ENCODE measurements at regions not wholly inside any gene's neighbourhood (a gene's known extent, or its start where the extent isn't known, plus 50 kb on each side); places are given as distances from the start of the nearest gene placed in this dataset.
"Not testable (repeated sequence)": the region's sequence is repeated elsewhere in the genome, so short reads cannot be mapped to it uniquely, and the experiment has no call there.

DNA sequence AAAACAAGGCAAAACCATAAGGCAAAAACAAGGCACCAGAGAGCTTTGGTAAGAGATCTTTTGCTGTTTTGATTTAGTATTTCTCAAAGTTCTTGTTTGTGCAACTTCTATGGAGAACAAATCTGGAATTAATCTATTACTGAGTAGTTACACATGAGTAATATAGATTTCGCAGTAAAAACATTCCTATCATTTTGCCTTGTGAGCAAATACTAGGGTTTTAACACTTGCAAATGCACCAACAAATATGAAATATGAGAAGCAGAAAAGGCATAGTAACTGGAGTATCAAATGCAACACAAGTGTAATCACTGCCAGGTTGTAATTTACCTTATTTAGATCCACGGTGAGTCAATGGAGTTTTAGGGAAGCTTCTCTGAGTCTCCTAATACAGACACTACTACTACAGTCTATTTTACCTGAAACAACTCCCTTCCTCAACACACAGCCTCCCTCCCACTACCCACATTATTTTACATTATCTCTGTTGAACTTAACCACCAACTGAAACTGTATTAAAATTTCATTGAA lies 324.1 kb downstream of the FLRT2 start (continued):
- TF ChIP-seq, protein P1, sequence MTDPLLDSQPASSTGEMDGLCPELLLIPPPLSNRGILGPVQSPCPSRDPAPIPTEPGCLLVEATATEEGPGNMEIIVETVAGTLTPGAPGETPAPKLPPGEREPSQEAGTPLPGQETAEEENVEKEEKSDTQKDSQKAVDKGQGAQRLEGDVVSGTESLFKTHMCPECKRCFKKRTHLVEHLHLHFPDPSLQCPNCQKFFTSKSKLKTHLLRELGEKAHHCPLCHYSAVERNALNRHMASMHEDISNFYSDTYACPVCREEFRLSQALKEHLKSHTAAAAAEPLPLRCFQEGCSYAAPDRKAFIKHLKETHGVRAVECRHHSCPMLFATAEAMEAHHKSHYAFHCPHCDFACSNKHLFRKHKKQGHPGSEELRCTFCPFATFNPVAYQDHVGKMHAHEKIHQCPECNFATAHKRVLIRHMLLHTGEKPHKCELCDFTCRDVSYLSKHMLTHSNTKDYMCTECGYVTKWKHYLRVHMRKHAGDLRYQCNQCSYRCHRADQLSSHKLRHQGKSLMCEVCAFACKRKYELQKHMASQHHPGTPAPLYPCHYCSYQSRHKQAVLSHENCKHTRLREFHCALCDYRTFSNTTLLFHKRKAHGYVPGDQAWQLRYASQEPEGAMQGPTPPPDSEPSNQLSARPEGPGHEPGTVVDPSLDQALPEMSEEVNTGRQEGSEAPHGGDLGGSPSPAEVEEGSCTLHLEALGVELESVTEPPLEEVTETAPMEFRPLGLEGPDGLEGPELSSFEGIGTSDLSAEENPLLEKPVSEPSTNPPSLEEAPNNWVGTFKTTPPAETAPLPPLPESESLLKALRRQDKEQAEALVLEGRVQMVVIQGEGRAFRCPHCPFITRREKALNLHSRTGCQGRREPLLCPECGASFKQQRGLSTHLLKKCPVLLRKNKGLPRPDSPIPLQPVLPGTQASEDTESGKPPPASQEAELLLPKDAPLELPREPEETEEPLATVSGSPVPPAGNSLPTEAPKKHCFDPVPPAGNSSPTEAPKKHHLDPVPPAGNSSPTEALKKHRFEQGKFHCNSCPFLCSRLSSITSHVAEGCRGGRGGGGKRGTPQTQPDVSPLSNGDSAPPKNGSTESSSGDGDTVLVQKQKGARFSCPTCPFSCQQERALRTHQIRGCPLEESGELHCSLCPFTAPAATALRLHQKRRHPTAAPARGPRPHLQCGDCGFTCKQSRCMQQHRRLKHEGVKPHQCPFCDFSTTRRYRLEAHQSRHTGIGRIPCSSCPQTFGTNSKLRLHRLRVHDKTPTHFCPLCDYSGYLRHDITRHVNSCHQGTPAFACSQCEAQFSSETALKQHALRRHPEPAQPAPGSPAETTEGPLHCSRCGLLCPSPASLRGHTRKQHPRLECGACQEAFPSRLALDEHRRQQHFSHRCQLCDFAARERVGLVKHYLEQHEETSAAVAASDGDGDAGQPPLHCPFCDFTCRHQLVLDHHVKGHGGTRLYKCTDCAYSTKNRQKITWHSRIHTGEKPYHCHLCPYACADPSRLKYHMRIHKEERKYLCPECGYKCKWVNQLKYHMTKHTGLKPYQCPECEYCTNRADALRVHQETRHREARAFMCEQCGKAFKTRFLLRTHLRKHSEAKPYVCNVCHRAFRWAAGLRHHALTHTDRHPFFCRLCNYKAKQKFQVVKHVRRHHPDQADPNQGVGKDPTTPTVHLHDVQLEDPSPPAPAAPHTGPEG (CRISPR knock-in tag; IDR thresholded peaks at IDR 0.05), result no peak
- TF ChIP-seq SP4 (CRISPR knock-in tag; IDR thresholded peaks at IDR 0.05), result no peak
- no peak for TF ChIP-seq ZNF256 (CRISPR knock-in tag; conservative IDR thresholded peaks at IDR 0.05)
- TF ChIP-seq ZSCAN12 (CRISPR knock-in tag; IDR thresholded peaks at IDR 0.05), result no peak
- no peak for TF ChIP-seq ZNF556 (CRISPR knock-in tag; IDR thresholded peaks at IDR 0.05; ENCODE audit: borderline replicate concordance)
- TF ChIP-seq SMAD1 (CRISPR knock-in tag; IDR thresholded peaks at IDR 0.05; ENCODE audit: borderline replicate concordance, low read depth), result no peak

DNA sequence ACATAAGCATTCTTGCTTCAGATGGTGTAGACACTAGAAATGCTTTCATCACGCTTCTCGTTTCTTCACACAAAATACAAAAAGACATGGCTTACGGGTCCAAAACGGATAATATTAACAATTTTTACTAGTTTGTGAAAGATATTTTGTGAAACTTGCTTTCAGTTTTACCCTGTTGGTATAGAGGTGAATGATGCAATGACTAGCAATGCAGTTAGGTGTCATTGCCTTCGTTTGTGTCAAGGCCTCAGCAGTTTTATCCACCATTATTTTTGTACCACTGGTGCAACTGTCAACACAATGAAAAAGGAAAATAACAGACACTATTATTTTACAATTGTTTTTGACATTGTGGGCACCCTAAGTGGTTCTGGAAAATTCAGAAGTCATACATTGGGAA lies 323.0 kb downstream of the FLRT2 start:
- Histone ChIP-seq H3K9me3 (ENCODE audit: low read length) (peaks cover 62% of the 10 kb centered on the region), H3K4me3 (replicated peaks in 1 of 3; ENCODE audit: insufficient read depth in 1 of 3, low read depth in 2 of 3, low read length in 3 of 3) (no peak overlapping the region), H3K27me3 (ENCODE audit: control insufficient read depth in 1 of 2, insufficient read depth in 2 of 2, low read length in 2 of 2) (no peaks in the 10 kb centered on the region), H4K20me1 (ENCODE audit: insufficient read depth, low read length) (no peaks in the 10 kb centered on the region), H3K36me3 (replicated peaks in 1 of 2; ENCODE audit: control insufficient read depth in 1 of 2, insufficient read depth in 2 of 2, low read length in 2 of 2) (no peaks in the 10 kb centered on the region), H2AFZ (ENCODE audit: low read length) (no peak overlapping the region), H3K4me1 (ENCODE audit: insufficient read depth, low read length) (no peaks in the 10 kb centered on the region), H3K9ac (ENCODE audit: insufficient read depth, low read depth, low read length) (no peak overlapping the region), H3K4me2 (ENCODE audit: low read depth, low read length) (no peak overlapping the region), H3K27ac (ENCODE audit: extremely low read length, insufficient read depth, low read length) (no peak overlapping the region), H3K79me2 (ENCODE audit: insufficient read depth, low read length) (no peaks in the 10 kb centered on the region)
- intact Hi-C loops (cut with micrococcal nuclease; ENCODE audit: unreplicated experiment) (no loop called here), in situ Hi-C loops (cut with HindIII; ENCODE audit: extremely low pct_ligation_motif_present, low pct_unique_long_range_greater_than_20kb) (no loop called here)
- TF ChIP-seq CC2D1A (CRISPR knock-in tag; IDR thresholded peaks at IDR 0.05), result no peak
- TF ChIP-seq CEBPB (IDR thresholded peaks at IDR 0.05; ENCODE audit: borderline replicate concordance, low read depth, low read length), result 0 out of 2 replicates have a peak, but pooled peaks have one; percentile 29
- TF ChIP-seq, protein P2, sequence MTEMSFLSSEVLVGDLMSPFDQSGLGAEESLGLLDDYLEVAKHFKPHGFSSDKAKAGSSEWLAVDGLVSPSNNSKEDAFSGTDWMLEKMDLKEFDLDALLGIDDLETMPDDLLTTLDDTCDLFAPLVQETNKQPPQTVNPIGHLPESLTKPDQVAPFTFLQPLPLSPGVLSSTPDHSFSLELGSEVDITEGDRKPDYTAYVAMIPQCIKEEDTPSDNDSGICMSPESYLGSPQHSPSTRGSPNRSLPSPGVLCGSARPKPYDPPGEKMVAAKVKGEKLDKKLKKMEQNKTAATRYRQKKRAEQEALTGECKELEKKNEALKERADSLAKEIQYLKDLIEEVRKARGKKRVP (CRISPR knock-in tag; IDR thresholded peaks at IDR 0.05), result peak in 1 of 2 experiments; percentile 11; a peak in 1 of 4 replicates
- TF ChIP-seq, protein P3, sequence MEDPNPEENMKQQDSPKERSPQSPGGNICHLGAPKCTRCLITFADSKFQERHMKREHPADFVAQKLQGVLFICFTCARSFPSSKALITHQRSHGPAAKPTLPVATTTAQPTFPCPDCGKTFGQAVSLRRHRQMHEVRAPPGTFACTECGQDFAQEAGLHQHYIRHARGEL (CRISPR knock-in tag; IDR thresholded peaks at IDR 0.05), result no peak
- ChIA-PET POLR2A (no interaction called here), CTCF (ENCODE audit: low intra/inter-chr PET ratio, low total read pairs) (no interaction called here)
- ATAC-seq, result no peak
- BruUV-seq (replicated peaks), result no TSS peak
- no peak for FAIRE-seq
- 3% methylated on average over 5 of the region's 5 CpGs for WGBS (ENCODE audit: low lambda C conversion rate)
- no peak for DNase-seq (ENCODE audit: low spot score)

DNA sequence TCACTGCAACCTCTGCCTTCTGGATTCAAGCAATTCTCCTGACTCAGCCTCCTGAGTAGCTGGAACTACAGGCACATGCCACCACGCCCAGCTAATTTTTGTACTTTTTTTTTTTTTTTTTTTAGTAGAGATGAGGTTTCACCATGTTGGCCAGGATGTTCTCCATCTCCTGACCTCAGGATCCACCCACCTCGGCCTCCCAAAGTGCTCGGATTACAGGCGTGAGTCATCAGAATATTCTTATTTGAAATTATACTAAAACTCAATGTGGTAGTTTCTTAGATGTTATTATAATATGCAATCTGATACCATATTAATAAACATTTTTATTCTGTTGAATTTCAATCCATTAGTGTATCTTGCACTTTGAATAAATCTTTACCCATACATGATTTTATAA lies 322.2 kb downstream of the FLRT2 start:
- H3K4me2 ChIP-seq (ENCODE audit: low read depth, low read length); H3K4me1 ChIP-seq (ENCODE audit: insufficient read depth, low read length); H3K27me3 ChIP-seq (ENCODE audit: control insufficient read depth in 1 of 2, insufficient read depth in 2 of 2, low read length in 2 of 2); POLR2A ChIA-PET; CTCF ChIA-PET (ENCODE audit: low intra/inter-chr PET ratio, low total read pairs); FAIRE-seq; H4K20me1 ChIP-seq (ENCODE audit: insufficient read depth, low read length); H3K4me3 ChIP-seq (replicated peaks in 1 of 3; ENCODE audit: insufficient read depth in 1 of 3, low read depth in 2 of 3, low read length in 3 of 3); BruUV-seq (replicated peaks); H3K79me2 ChIP-seq (ENCODE audit: insufficient read depth, low read length); in situ Hi-C loops (cut with HindIII; ENCODE audit: extremely low pct_ligation_motif_present, low pct_unique_long_range_greater_than_20kb); H2AFZ ChIP-seq (ENCODE audit: low read length); H3K36me3 ChIP-seq (replicated peaks in 1 of 2; ENCODE audit: control insufficient read depth in 1 of 2, insufficient read depth in 2 of 2, low read length in 2 of 2); intact Hi-C loops (cut with micrococcal nuclease; ENCODE audit: unreplicated experiment); ATAC-seq; H3K9ac ChIP-seq (ENCODE audit: insufficient read depth, low read depth, low read length); DNase-seq (ENCODE audit: low spot score); H3K27ac ChIP-seq (ENCODE audit: extremely low read length, insufficient read depth, low read length): not testable (repeated sequence)
- peaks cover 54% of the 10 kb centered on the region for H3K9me3 ChIP-seq (ENCODE audit: low read length)
- WGBS (ENCODE audit: low lambda C conversion rate), result 62% methylated on average over 4 of the region's 4 CpGs
